HCT116 (cell line): ENCODE measurements at regions not wholly inside any gene's neighbourhood (a gene's known extent, or its start where the extent isn't known, plus 50 kb on each side); places are given as distances from the start of the nearest gene placed in this dataset.

Experiments used
- ATAC-seq: fragments of 200-7000 bp; cut with Tn5 transposase; 2 replicates; pipeline ENCODE4 v1.9.1; 2020; ENCODE audit warnings: mild to moderate bottlenecking, moderate library complexity
- BruUV-seq: library from RNA; stranded (reverse); fragments of 400-500 nt; replicated peaks from 2 replicates; lab custom pipeline; 2021; lab: Mats Ljungman, UMichigan
- CTCF ChIA-PET: fragments of 300-600 bp; sonication (Branson Sonifier 250); formaldehyde crosslinking; loops from one replicate; lab custom pipeline; 2021; ENCODE audit warnings: antibody characterized with exemption; lab: Charles Lee
- POLR2A ChIA-PET: fragments of 300-600, 350-600 bp; sonication (Branson Sonifier 250); formaldehyde crosslinking; loops from one replicate; lab custom pipeline; 2021; ENCODE audit warnings: antibody characterized with exemption; lab: Charles Lee
- RAD21 ChIA-PET, 2 experiments: fragments of 300-600 bp; sonication (Branson Sonifier 250); formaldehyde crosslinking; loops; one replicate each; lab custom pipeline; 2023; ENCODE audit warnings: low total read pairs in 2 of 2; ENCODE audit not compliant: uncharacterized antibody in 2 of 2, unreplicated experiment in 2 of 2, low non-redundant PET in 1 of 2; lab: Charles Lee
- DNase-seq: peaks from one replicate; pipeline ENCODE4 v3.0.0-alpha.2; 2010; ENCODE audit warnings: low read depth, low spot score
- H2AFZ ChIP-seq: fragments of 200-600 bp; shearing (Covaris generic), sonication (generic); 2 replicates; pipeline ENCODE4 v1.6.1; 2017; ENCODE audit warnings: low read depth, mixed run types, mixed read lengths, antibody characterized with exemption, low read length; ENCODE audit not compliant: poor library complexity, severe bottlenecking
- H3K27ac ChIP-seq: 2 replicates; pipeline ENCODE4 v1.5.1; 2012; ENCODE audit warnings: low read depth, low read length
- H3K27me3 ChIP-seq: fragments of 200-600 bp; sonication (generic); 2 replicates; pipeline ENCODE4 v1.6.1; 2016; ENCODE audit warnings: mixed run types, low read length, mixed read lengths; ENCODE audit not compliant: insufficient read depth
- H3K36me3 ChIP-seq, 2 experiments: fragments of 200-500 bp in 1 of 2; fragments of 200-600 bp in 1 of 2; sonication (Bioruptor generic) in 1 of 2; sonication (generic) in 1 of 2; 2 replicates each; pipeline versions ENCODE4 v1.5.1 to v1.6.1; 2014 to 2016; ENCODE audit warnings: low read length in 2 of 2, inconsistent platforms in 1 of 2, mixed read lengths in 1 of 2, mixed run types in 1 of 2; ENCODE audit not compliant: insufficient read depth in 2 of 2, control insufficient read depth in 1 of 2
- H3K4me1 ChIP-seq, 2 experiments: fragments of 200-600 bp in 1 of 2; sonication (generic) in 1 of 2; 2 replicates each; pipeline versions ENCODE4 v1.5.1 to v1.6.1; 2012 to 2017; ENCODE audit warnings: low read length in 2 of 2, inconsistent platforms in 1 of 2, mild to moderate bottlenecking in 1 of 2, mixed read lengths in 1 of 2, mixed run types in 1 of 2, moderate library complexity in 1 of 2; ENCODE audit not compliant: insufficient read depth in 2 of 2, control insufficient read depth in 1 of 2
- H3K4me2 ChIP-seq: fragments of 200-600 bp; sonication (generic); 2 replicates; pipeline ENCODE4 v1.6.1; 2017; ENCODE audit warnings: mixed run types, low read length, mixed read lengths
- H3K4me3 ChIP-seq, 2 experiments: fragments of 200-600 bp in 1 of 2; sonication (generic) in 1 of 2; replicated peaks in 1 of 2; 2 replicates each; pipeline ENCODE4 v1.5.1; 2011 to 2016; ENCODE audit warnings: low read length in 2 of 2, control low read depth in 1 of 2, low read depth in 1 of 2, mild to moderate bottlenecking in 1 of 2, mixed read lengths in 1 of 2, mixed run types in 1 of 2
- H3K79me2 ChIP-seq: fragments of 200-600 bp; sonication (generic); 2 replicates; pipeline ENCODE4 v1.6.1; 2017; ENCODE audit warnings: mild to moderate bottlenecking, mixed run types, low read length, moderate library complexity, mixed read lengths; ENCODE audit not compliant: insufficient read depth
- H3K9ac ChIP-seq: fragments of 200-600 bp; sonication (generic); 2 replicates; pipeline ENCODE4 v1.6.1; 2016; ENCODE audit warnings: low read length, mixed read lengths
- H3K9me2 ChIP-seq: fragments of 200-600 bp; sonication (generic), shearing (Covaris generic); 2 replicates; pipeline ENCODE4 v1.6.1; 2017; ENCODE audit warnings: mixed run types, mild to moderate bottlenecking, moderate library complexity; ENCODE audit not compliant: insufficient read depth
- H3K9me3 ChIP-seq, 2 experiments: fragments of 200-500 bp in 1 of 2; fragments of 200-600 bp in 1 of 2; sonication (Bioruptor generic) in 1 of 2; sonication (generic) in 1 of 2; 2 replicates each; pipeline ENCODE4 v1.6.1; 2014 to 2017; ENCODE audit warnings: low read length in 2 of 2, mixed read lengths in 2 of 2, inconsistent platforms in 1 of 2, low read depth in 1 of 2, mild to moderate bottlenecking in 1 of 2, mixed run types in 1 of 2, moderate library complexity in 1 of 2; ENCODE audit not compliant: control insufficient read depth in 1 of 2, insufficient read depth in 1 of 2
- H4K20me1 ChIP-seq: fragments of 200-600 bp; sonication (generic), shearing (Covaris generic); 2 replicates; pipeline ENCODE4 v1.6.1; 2017; ENCODE audit warnings: mixed run types, mild to moderate bottlenecking, moderate library complexity; ENCODE audit not compliant: insufficient read depth
- ATF3 ChIP-seq: IDR thresholded peaks from 2 replicates; pipeline ENCODE4 v1.6.1; 2012
- CBX3 ChIP-seq: IDR thresholded peaks from 2 replicates; pipeline ENCODE4 v1.6.1; 2012; ENCODE audit warnings: low read depth
- CEBPB ChIP-seq: IDR thresholded peaks from 2 replicates; pipeline ENCODE4 v1.6.1; 2012; ENCODE audit warnings: low read depth
- EGR1 ChIP-seq: IDR thresholded peaks from 2 replicates; pipeline ENCODE4 v1.6.1; 2012; ENCODE audit warnings: low read depth
- ELF1 ChIP-seq: IDR thresholded peaks from 2 replicates; pipeline ENCODE4 v1.6.1; 2012; ENCODE audit warnings: low read depth, borderline replicate concordance
- EZH2 ChIP-seq: fragments of 200-600 bp; sonication (generic); IDR thresholded peaks from 2 replicates; pipeline ENCODE4 v1.6.1; 2017; ENCODE audit warnings: antibody characterized with exemption, mixed run types
- EZH2phosphoT487 ChIP-seq: fragments of 200-600 bp; IDR thresholded peaks from 2 replicates; pipeline ENCODE4 v1.6.1; 2018; ENCODE audit warnings: antibody characterized with exemption, borderline replicate concordance
- POLR2AphosphoS5 ChIP-seq: IDR thresholded peaks from 2 replicates; pipeline ENCODE4 v1.6.1; 2011; ENCODE audit warnings: mild to moderate bottlenecking, low read depth, low read length, moderate library complexity
- RAD21 ChIP-seq: IDR thresholded peaks from 2 replicates; pipeline ENCODE4 v1.6.1; 2012; ENCODE audit warnings: low read depth, mild to moderate bottlenecking
- SP1 ChIP-seq: IDR thresholded peaks from 2 replicates; pipeline ENCODE4 v1.6.1; 2012; ENCODE audit warnings: low read depth
- SRF ChIP-seq: IDR thresholded peaks from 2 replicates; pipeline ENCODE4 v1.6.1; 2012; ENCODE audit warnings: low read depth
- TCF7L2 ChIP-seq: IDR thresholded peaks from 2 replicates; pipeline ENCODE4 v1.7.0; 2011; ENCODE audit warnings: borderline replicate concordance, inconsistent platforms; ENCODE audit not compliant: insufficient read depth, insufficient read length; ENCODE audit errors: extremely low read depth
- YY1 ChIP-seq: IDR thresholded peaks from 2 replicates; pipeline ENCODE4 v1.6.1; 2011; ENCODE audit warnings: low read length, low read depth, moderate library complexity, mild to moderate bottlenecking; ENCODE audit not compliant: insufficient replicate concordance; ENCODE audit errors: extremely low read depth
- ZBTB33 ChIP-seq: IDR thresholded peaks from 2 replicates; pipeline ENCODE4 v1.6.1; 2011; ENCODE audit warnings: mild to moderate bottlenecking, low read length, moderate library complexity; ENCODE audit not compliant: insufficient replicate concordance; ENCODE audit errors: extremely low read depth
- intact Hi-C: fragments of 100-400 bp; cut with micrococcal nuclease; formaldehyde crosslinking; loops from 2 replicates; pipeline ENCODE4 v1.10.0; 2022

GRCh38 chr16:17658881-17659280 is 188.1 kb upstream of the XYLT1 start:
- no peaks in the 10 kb centered on the region for H3K4me1 ChIP-seq
- TF ChIP-seq ATF3, result no peak
- TF ChIP-seq TCF7L2, result no peak
- no peak for TF ChIP-seq ZBTB33
- TF ChIP-seq EGR1, result no peak
- TF ChIP-seq SRF, result no peak
- no peak for TF ChIP-seq CBX3
- no peak for TF ChIP-seq EZH2
- no peak for TF ChIP-seq ELF1
- no peak for TF ChIP-seq SP1
- TF ChIP-seq POLR2AphosphoS5, result no peak
- no peak for TF ChIP-seq CEBPB
- TF ChIP-seq YY1, result no peak
- TF ChIP-seq EZH2phosphoT487, result no peak
- no peak for TF ChIP-seq RAD21
- TF ChIP-seq, all 23 proteins: peak for 0
- H3K79me2 ChIP-seq, result no peaks in the 10 kb centered on the region
- H2AFZ ChIP-seq, result no peak overlapping the region
- no peaks in the 10 kb centered on the region for H4K20me1 ChIP-seq
- no peaks in the 10 kb centered on the region for H3K9me3 ChIP-seq
- H3K27ac ChIP-seq, result no peak overlapping the region
- H3K27me3 ChIP-seq, result peaks cover 66% of the 10 kb centered on the region
- H3K4me3 ChIP-seq, result no peak overlapping the region
- CTCF ChIA-PET, result no interaction called here
- DNase-seq, result no peak
- POLR2A ChIA-PET, result no interaction called here
- H3K36me3 ChIP-seq, result no peaks in the 10 kb centered on the region
- no peaks in the 10 kb centered on the region for H3K9me2 ChIP-seq
- intact Hi-C loops, result no loop called here
- ATAC-seq, result no peak
- H3K4me2 ChIP-seq, result no peak overlapping the region
- RAD21 ChIA-PET, result no interaction called here
- H3K9ac ChIP-seq, result no peak overlapping the region
- no TSS peak for BruUV-seq
